AG04450 (cell line): ENCODE measurements at regions not wholly inside any gene's neighbourhood (a gene's known extent, or its start where the extent isn't known, plus 50 kb on each side); places are given as distances from the start of the nearest gene placed in this dataset.
"Not testable (repeated sequence)": the region's sequence is repeated elsewhere in the genome, so short reads cannot be mapped to it uniquely, and the experiment has no call there.

Source experiments
- CTCF ChIA-PET: fragments of 300-600, 350-600 bp; formaldehyde crosslinking; extraction: SDS; loops from one replicate; lab custom pipeline; 2022; ENCODE audit warnings: antibody characterized with exemption, inconsistent platforms; lab: Charles Lee
- POLR2A ChIA-PET: fragments of 350-600 bp; formaldehyde crosslinking; extraction: SDS; loops from one replicate; lab custom pipeline; 2021; ENCODE audit warnings: antibody characterized with exemption, inconsistent platforms; lab: Yijun Ruan, JAX
- DNase-seq: peaks from one replicate; pipeline ENCODE4 v3.0.0-alpha.2; 2011; ENCODE audit warnings: low read depth, low spot score
- H3K27ac ChIP-seq: one replicate; pipeline ENCODE4 v1.5.1; 2012; ENCODE audit warnings: low read depth, low read length, control low read depth
- H3K27me3 ChIP-seq: one replicate; pipeline ENCODE4 v1.6.0; 2012; ENCODE audit warnings: low read length; ENCODE audit not compliant: control insufficient read depth, insufficient read depth
- H3K4me3 ChIP-seq: 2 replicates; pipeline ENCODE4 v1.5.1; 2011; ENCODE audit warnings: mild to moderate bottlenecking, low read depth, low read length, control low read depth
- H3K9me3 ChIP-seq: 2 replicates; pipeline ENCODE4 v1.5.1; 2012; ENCODE audit warnings: low read length; ENCODE audit not compliant: control insufficient read depth, insufficient read depth
- TF ChIP-seq, protein P1 (sequence below): IDR thresholded peaks from 2 replicates; pipeline ENCODE4 v1.5.1; 2011; ENCODE audit warnings: low read depth, low read length, control low read depth, inconsistent platforms

DNA sequence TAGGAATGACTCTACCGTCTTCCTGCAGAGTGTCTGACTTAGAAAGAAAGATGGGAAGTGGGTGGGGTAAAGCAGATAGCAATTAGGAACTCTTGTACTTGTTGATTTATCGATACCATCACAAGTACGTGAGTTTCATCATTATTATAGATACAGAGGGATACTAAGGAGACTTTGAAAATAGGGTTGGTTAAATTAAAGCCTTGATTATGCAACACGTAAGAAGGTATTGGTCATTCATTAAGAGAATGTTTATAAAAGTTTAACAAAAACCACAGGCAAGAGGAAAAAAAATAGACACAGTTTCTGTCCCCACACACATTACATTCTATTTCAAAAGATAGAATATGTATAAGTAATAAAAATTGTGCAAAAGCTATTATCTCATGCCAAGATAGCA is 65.9 kb upstream of the UGT2B7 start:
- H3K9me3 ChIP-seq = no peaks in the 10 kb centered on the region
- H3K4me3 ChIP-seq = no peak overlapping the region
- CTCF ChIA-PET = no interaction called here
- TF ChIP-seq, protein P1, sequence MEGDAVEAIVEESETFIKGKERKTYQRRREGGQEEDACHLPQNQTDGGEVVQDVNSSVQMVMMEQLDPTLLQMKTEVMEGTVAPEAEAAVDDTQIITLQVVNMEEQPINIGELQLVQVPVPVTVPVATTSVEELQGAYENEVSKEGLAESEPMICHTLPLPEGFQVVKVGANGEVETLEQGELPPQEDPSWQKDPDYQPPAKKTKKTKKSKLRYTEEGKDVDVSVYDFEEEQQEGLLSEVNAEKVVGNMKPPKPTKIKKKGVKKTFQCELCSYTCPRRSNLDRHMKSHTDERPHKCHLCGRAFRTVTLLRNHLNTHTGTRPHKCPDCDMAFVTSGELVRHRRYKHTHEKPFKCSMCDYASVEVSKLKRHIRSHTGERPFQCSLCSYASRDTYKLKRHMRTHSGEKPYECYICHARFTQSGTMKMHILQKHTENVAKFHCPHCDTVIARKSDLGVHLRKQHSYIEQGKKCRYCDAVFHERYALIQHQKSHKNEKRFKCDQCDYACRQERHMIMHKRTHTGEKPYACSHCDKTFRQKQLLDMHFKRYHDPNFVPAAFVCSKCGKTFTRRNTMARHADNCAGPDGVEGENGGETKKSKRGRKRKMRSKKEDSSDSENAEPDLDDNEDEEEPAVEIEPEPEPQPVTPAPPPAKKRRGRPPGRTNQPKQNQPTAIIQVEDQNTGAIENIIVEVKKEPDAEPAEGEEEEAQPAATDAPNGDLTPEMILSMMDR = no peak
- H3K27ac ChIP-seq = no peak overlapping the region
- no peaks in the 10 kb centered on the region for H3K27me3 ChIP-seq
- POLR2A ChIA-PET = no interaction called here
- DNase-seq = no peak

DNA sequence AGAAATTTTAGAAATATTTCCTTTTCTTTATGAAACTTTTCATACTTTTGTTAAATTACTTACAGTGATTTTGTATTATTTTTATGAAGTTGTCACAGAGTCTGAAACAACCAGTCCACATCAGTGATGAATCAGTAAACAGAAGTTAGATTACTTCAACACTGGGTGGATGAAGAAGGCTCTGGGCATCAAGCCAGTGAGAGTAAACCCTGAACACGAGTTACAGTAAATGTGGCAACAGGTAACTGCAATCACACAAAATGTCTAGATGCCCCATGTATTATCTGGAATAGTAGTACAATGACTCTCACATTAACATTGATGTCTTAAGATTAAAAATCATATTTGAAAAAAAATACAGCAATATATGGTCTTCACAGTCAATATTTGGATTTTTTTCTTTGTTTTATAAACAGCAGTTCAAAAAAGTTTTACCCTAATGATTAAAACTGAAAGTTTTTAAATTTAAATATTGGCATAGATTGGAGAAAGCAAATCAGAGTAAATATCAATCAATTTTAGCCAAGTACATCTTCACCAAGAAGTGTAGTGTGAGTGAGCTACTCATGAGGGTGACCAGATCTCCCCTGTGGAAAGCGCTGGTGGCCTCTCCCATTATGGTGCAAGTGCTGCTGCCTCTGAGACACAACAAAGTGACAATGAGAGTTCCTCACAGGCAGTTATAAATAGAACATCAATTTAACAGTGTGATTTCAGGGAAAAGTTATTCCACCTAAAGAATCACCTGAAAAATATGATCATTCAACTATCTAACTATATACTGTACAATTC is 63.2 kb upstream of the UGT2B7 start:
- TF ChIP-seq, protein P1 = no peak
- Histone ChIP-seq H3K27me3 (no peaks in the 10 kb centered on the region), H3K4me3 (no peak overlapping the region), H3K27ac (no peak overlapping the region), H3K9me3 (no peaks in the 10 kb centered on the region)
- no peak for DNase-seq
- ChIA-PET CTCF (no interaction called here), POLR2A (no interaction called here)

DNA sequence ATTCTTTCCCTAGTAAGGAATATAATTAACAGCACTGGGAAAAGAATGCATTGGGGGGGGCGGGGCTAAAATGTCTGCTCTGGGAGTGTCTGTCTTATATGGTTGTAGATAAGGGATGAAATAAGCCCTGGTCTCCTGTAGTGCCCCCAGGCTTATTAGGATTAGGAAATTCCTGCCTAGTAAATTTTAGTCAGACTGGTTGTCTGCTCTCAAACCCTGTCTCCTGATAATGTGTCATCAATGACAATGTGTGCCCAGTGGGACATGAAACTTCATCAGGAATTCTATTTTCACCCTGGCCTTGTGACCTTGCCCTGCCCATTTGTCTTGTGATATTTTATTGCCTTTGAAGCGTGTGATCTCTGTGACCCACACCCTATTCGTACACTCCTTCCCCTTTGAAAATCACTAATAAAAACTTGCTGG is 61.9 kb upstream of the UGT2B7 start:
- H3K27ac ChIP-seq, H3K27me3 ChIP-seq, H3K9me3 ChIP-seq, H3K4me3 ChIP-seq, POLR2A ChIA-PET, CTCF ChIA-PET, DNase-seq: not testable (repeated sequence)

DNA sequence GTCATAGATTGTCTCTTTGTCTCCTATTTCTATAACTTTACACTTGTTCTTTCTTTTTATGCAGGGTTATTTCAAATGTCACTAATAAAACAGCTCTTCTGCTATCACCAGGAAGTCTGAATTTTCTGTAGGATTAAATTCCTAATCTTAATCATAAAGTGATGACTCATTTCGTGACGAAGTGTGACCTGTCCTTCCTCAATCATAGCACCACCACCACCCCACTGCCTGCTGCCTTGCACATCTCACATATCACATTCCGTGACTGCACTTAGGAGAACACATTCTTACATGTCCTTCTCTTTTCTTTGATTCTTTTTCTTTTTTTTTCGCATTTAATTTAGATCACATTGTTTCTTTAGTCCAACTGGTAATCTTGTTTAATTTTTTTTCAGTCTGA is 57.7 kb upstream of the UGT2B7 start:
- H3K27ac ChIP-seq = no peak overlapping the region
- DNase-seq = no peak
- TF ChIP-seq, protein P1 = no peak
- ChIA-PET CTCF (interaction anchor here (0.6 kb wide), 1 partner anchor 1284 kb away, joined by 4 read pairs; no protein-coding TSS in a partner anchor), POLR2A (interaction anchor here (0.8 kb wide), 1 partner anchor 16 kb away, joined by 3 read pairs; no protein-coding TSS in a partner anchor)
- H3K4me3 ChIP-seq = no peak overlapping the region
- H3K9me3 ChIP-seq = peaks cover 2% of the 10 kb centered on the region; the same call in 1 of the 2 replicates
- H3K27me3 ChIP-seq = no peaks in the 10 kb centered on the region

DNA sequence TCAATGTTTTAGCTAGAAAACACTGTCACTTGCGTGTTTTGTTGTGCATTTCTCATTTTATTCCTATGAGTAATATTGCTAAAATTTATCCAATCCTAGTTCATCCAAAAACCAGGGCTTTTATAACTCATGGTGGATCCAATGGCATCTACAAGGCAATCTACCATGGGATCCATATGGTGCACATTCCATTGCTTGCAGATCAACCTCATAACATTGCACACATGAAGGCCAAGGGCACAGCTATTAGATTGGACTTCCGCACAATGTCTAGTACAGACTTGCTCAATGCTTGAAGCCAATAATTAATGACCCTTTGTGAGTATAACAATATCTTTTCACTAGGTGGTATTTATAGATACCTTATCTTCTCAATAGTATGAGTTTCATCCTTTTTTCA is 57.2 kb upstream of the UGT2B7 start:
- no peaks in the 10 kb centered on the region for H3K27me3 ChIP-seq
- TF ChIP-seq, protein P1 = no peak
- ChIA-PET CTCF (interaction anchor here (0.6 kb wide), 1 partner anchor 1284 kb away, joined by 4 read pairs; no protein-coding TSS in a partner anchor), POLR2A (no interaction called here)
- peaks cover 2% of the 10 kb centered on the region; the same call in 1 of the 2 replicates for H3K9me3 ChIP-seq
- no peak overlapping the region for H3K27ac ChIP-seq
- DNase-seq = no peak
- no peak overlapping the region for H3K4me3 ChIP-seq
